Rectal smooth muscle tissue (tissue), 1 donor: ENCODE measurements at regions not wholly inside any gene's neighbourhood (a gene's known extent, or its start where the extent isn't known, plus 50 kb on each side); places are given as distances from the start of the nearest gene placed in this dataset.
"Not testable (repeated sequence)": the region's sequence is repeated elsewhere in the genome, so short reads cannot be mapped to it uniquely, and the experiment has no call there.

Experiments used
- H3K27ac ChIP-seq: one replicate; pipeline ENCODE4 v1.7.0; 2013; ENCODE audit warnings: low read depth, low read length, inconsistent platforms
- H3K27me3 ChIP-seq: one replicate; pipeline ENCODE4 v1.7.0; 2013; ENCODE audit warnings: low read length; ENCODE audit not compliant: control insufficient read depth, insufficient read depth
- H3K36me3 ChIP-seq: one replicate; pipeline ENCODE4 v1.7.0; 2013; ENCODE audit warnings: low read length; ENCODE audit not compliant: control insufficient read depth, insufficient read depth
- H3K4me1 ChIP-seq: one replicate; pipeline ENCODE4 v1.7.0; 2013; ENCODE audit warnings: low read length; ENCODE audit not compliant: control insufficient read depth, insufficient read depth
- H3K4me3 ChIP-seq: one replicate; pipeline ENCODE4 v1.7.0; 2013; ENCODE audit warnings: low read length
- H3K9ac ChIP-seq: one replicate; pipeline ENCODE4 v1.7.0; 2013; ENCODE audit warnings: low read length

GRCh38 chr16:65365732-65366715 is 244.2 kb upstream of the CDH11 start:
- Histone ChIP-seq H3K36me3 (no peaks in the 10 kb centered on the region), H3K27ac (no peak overlapping the region), H3K4me3 (no peak overlapping the region), H3K27me3 (no peaks in the 10 kb centered on the region), H3K9ac (no peak overlapping the region), H3K4me1 (no peaks in the 10 kb centered on the region)

- H3K36me3 ChIP-seq, H3K4me3 ChIP-seq, H3K27ac ChIP-seq, H3K27me3 ChIP-seq, H3K4me1 ChIP-seq, H3K9ac ChIP-seq: not testable (repeated sequence)
Observed at GRCh38 chr16:65356721-65357120, 234.9 kb upstream of the CDH11 start.

GRCh38 chr16:65355706-65356105 is 233.8 kb upstream of the CDH11 start:
- Histone ChIP-seq H3K9ac (no peak overlapping the region), H3K36me3 (no peaks in the 10 kb centered on the region), H3K27me3 (no peaks in the 10 kb centered on the region), H3K27ac (no peak overlapping the region), H3K4me1 (no peaks in the 10 kb centered on the region), H3K4me3 (no peak overlapping the region)

GRCh38 chr16:65353183-65353582 is 231.3 kb upstream of the CDH11 start:
- Histone ChIP-seq H3K27ac (no peak overlapping the region), H3K36me3 (no peaks in the 10 kb centered on the region), H3K4me1 (no peaks in the 10 kb centered on the region), H3K27me3 (no peaks in the 10 kb centered on the region), H3K9ac (no peak overlapping the region), H3K4me3 (no peak overlapping the region)

- Histone ChIP-seq H3K27ac (no peak overlapping the region), H3K4me3 (no peak overlapping the region), H3K27me3 (no peaks in the 10 kb centered on the region), H3K36me3 (no peaks in the 10 kb centered on the region), H3K4me1 (no peaks in the 10 kb centered on the region), H3K9ac (no peak overlapping the region)
Observed at GRCh38 chr16:65349626-65350025, 227.8 kb upstream of the CDH11 start.

- Histone ChIP-seq H3K27me3 (no peaks in the 10 kb centered on the region), H3K36me3 (no peaks in the 10 kb centered on the region), H3K27ac (no peak overlapping the region), H3K9ac (no peak overlapping the region), H3K4me1 (no peaks in the 10 kb centered on the region), H3K4me3 (no peak overlapping the region)
Observed at GRCh38 chr16:65343556-65343955, 221.7 kb upstream of the CDH11 start.

- Histone ChIP-seq H3K36me3 (no peaks in the 10 kb centered on the region), H3K27ac (no peak overlapping the region), H3K4me1 (no peaks in the 10 kb centered on the region), H3K4me3 (no peak overlapping the region), H3K9ac (no peak overlapping the region), H3K27me3 (no peaks in the 10 kb centered on the region)
Observed at GRCh38 chr16:65342231-65342866, 220.5 kb upstream of the CDH11 start.

GRCh38 chr16:65339062-65339461 is 217.2 kb upstream of the CDH11 start:
- Histone ChIP-seq H3K27ac (no peak overlapping the region), H3K27me3 (no peaks in the 10 kb centered on the region), H3K36me3 (no peaks in the 10 kb centered on the region), H3K4me1 (no peaks in the 10 kb centered on the region), H3K9ac (no peak overlapping the region), H3K4me3 (no peak overlapping the region)

GRCh38 chr16:65336160-65336559 is 214.3 kb upstream of the CDH11 start:
- H3K4me1 ChIP-seq = no peaks in the 10 kb centered on the region
- no peak overlapping the region for H3K4me3 ChIP-seq
- H3K9ac ChIP-seq = no peak overlapping the region

GRCh38 chr16:65334081-65334480 is 212.2 kb upstream of the CDH11 start:
- Histone ChIP-seq H3K9ac (no peak overlapping the region), H3K4me3 (no peak overlapping the region), H3K27me3 (no peaks in the 10 kb centered on the region), H3K4me1 (no peaks in the 10 kb centered on the region), H3K27ac (no peak overlapping the region), H3K36me3 (no peaks in the 10 kb centered on the region)

More at GRCh38 chr16:65336160-65336559, 214.3 kb upstream of the CDH11 start:
- Histone ChIP-seq H3K27ac (no peak overlapping the region), H3K36me3 (no peaks in the 10 kb centered on the region), H3K27me3 (no peaks in the 10 kb centered on the region)

- no peak overlapping the region for H3K9ac ChIP-seq
- H3K4me1 ChIP-seq = no peaks in the 10 kb centered on the region
- H3K36me3 ChIP-seq = no peaks in the 10 kb centered on the region
- H3K27me3 ChIP-seq = no peaks in the 10 kb centered on the region
- no peak overlapping the region for H3K27ac ChIP-seq
- H3K4me3 ChIP-seq = no peak overlapping the region
Observed at GRCh38 chr16:65333283-65333682, 211.4 kb upstream of the CDH11 start.

- no peak overlapping the region for H3K27ac ChIP-seq
- no peak overlapping the region for H3K9ac ChIP-seq
- no peaks in the 10 kb centered on the region for H3K4me1 ChIP-seq
- no peaks in the 10 kb centered on the region for H3K36me3 ChIP-seq
- no peak overlapping the region for H3K4me3 ChIP-seq
- H3K27me3 ChIP-seq = no peaks in the 10 kb centered on the region
Observed at GRCh38 chr16:65327346-65327745, 205.5 kb upstream of the CDH11 start.
